Mesodermal cell (in vitro differentiated cells): ENCODE measurements at regions not wholly inside any gene's neighbourhood (a gene's known extent, or its start where the extent isn't known, plus 50 kb on each side); places are given as distances from the start of the nearest gene placed in this dataset.

Source experiments
- H3K27ac ChIP-seq: 2 replicates; pipeline ENCODE4 v1.7.0; 2013; ENCODE audit warnings: mild to moderate bottlenecking, low read depth, low read length, moderate library complexity; ENCODE audit not compliant: severe bottlenecking
- H3K36me3 ChIP-seq: 2 replicates; pipeline ENCODE4 v1.7.1; 2013; ENCODE audit warnings: mild to moderate bottlenecking, low read length, moderate library complexity; ENCODE audit not compliant: control insufficient read depth, insufficient read depth
- H3K4me1 ChIP-seq: one replicate; pipeline ENCODE4 v1.7.1; 2013; ENCODE audit warnings: mild to moderate bottlenecking, low read length; ENCODE audit not compliant: insufficient read depth, control insufficient read depth, poor library complexity, severe bottlenecking
- H3K4me3 ChIP-seq: 2 replicates; pipeline ENCODE4 v1.7.0; 2013; ENCODE audit warnings: low read length, control low read depth, mild to moderate bottlenecking; ENCODE audit not compliant: insufficient read depth, poor library complexity, severe bottlenecking; ENCODE audit errors: extremely low read depth
- H3K9me3 ChIP-seq: 2 replicates; pipeline ENCODE4 v1.7.1; 2013; ENCODE audit warnings: mild to moderate bottlenecking, low read length, moderate library complexity; ENCODE audit not compliant: control insufficient read depth
- WGBS, 2 experiments: methylation state at CpG; one replicate each; pipeline ENCODE4 v1.1.5; 2013; ENCODE audit warnings: missing lambda C conversion rate in 2 of 2; ENCODE audit not compliant: insufficient coverage in 2 of 2; 5-methylcytosine and 5-hydroxymethylcytosine counted together

DNA sequence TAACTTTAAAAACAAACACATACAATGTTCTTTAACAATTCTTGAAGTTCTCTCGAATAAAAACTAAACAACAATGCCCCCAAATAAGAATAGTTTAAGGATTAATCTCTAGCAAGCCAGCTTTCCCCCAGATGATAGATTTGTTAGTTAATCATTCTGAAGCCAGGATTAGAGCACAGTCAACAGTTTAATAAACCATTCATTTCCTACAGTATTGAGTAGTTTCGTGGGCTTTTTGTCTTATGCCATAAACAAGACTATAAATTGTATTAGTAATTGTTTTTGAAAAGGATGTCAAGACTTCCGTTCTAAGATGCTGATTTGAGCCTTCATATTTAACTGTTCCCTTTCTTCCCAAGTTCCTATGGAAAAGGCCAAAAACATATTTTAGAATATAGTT is 136.6 kb downstream of the PIK3R1 start:
- Histone ChIP-seq H3K27ac (no peak overlapping the region), H3K9me3 (no peaks in the 10 kb centered on the region), H3K4me3 (no peak overlapping the region), H3K4me1 (no peaks in the 10 kb centered on the region), H3K36me3 (no peaks in the 10 kb centered on the region)
- WGBS, 2 experiments: no CpG with 5 or more reads among the region's 3 CpGs

DNA sequence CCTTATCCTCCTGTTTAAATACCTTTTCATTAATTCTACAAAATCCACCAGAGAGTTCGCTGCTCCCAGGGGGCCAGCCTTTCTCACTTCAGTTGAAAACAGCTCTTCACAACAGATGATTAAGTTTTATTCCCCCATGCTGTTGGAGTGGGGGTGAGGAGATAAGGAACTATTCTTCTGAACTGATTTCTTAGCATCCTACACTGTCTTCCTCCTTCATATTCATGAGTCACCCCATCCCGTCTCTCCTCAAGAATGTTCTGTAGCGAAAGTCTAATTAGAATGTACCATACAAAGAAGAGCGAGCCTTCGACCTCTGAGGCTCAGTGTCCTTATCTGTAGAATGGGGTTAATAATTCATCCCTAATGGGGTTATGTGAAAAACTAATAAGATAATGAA is 138.0 kb downstream of the PIK3R1 start:
- H3K4me3 ChIP-seq: no peak overlapping the region
- no CpG with 5 or more reads among the region's 5 CpGs for WGBS, 2 experiments

DNA sequence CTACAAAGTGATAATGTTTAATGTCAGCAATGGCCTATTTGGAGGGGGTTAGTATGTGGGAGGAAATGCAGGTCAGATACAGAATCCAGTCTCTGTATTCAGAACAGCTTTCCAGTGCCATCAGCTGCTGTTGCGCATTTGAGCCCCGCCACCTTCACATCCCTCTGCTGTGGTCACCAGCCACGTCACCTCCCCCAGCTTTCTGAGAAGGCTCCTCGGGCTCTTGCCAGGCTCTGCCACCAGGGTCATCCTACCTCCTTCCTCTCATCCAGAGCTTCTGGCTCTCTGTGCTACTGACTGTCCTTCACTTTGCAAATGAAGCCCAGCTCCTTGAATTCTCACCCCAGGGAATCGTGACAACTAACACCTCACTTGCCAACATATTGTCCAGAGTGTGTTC is 138.8 kb downstream of the PIK3R1 start:
- Histone ChIP-seq H3K4me3 (no peak overlapping the region), H3K4me1 (no peaks in the 10 kb centered on the region), H3K36me3 (no peaks in the 10 kb centered on the region), H3K9me3 (no peaks in the 10 kb centered on the region), H3K27ac (no peak overlapping the region)
- 80 to 89% methylated on average over 4 to 5 of the region's 5 CpGs for WGBS, 2 experiments

More for the DNA sequence above, 138.0 kb downstream of the PIK3R1 start:
- Histone ChIP-seq H3K27ac (no peak overlapping the region), H3K36me3 (no peaks in the 10 kb centered on the region), H3K9me3 (no peaks in the 10 kb centered on the region), H3K4me1 (no peaks in the 10 kb centered on the region)

DNA sequence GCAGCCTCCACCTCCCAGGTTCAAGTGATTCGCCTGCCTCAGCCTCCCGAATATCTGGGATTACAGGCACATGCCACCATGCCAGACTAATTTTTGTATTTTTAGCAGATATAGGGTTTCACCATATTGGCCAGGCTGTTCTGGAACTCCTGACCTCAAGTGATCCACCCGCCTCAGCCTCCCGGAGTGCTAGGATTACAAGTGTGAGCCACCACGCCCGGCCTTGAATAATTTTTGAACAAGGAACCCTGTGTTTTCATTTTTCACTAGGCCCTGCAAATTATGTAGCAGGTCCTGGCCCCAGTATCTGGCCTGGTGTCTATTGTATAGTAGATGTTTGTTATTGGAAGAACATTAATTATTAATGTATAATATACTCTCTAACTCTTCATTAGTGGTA is 140.7 kb downstream of the PIK3R1 start:
- H3K9me3 ChIP-seq: no peaks in the 10 kb centered on the region
- H3K36me3 ChIP-seq: no peaks in the 10 kb centered on the region
- no peak overlapping the region for H3K4me3 ChIP-seq
- no peaks in the 10 kb centered on the region for H3K4me1 ChIP-seq
- WGBS, 2 experiments: 93 to 95% methylated on average over 5 to 6 of the region's 6 CpGs
- no peak overlapping the region for H3K27ac ChIP-seq

DNA sequence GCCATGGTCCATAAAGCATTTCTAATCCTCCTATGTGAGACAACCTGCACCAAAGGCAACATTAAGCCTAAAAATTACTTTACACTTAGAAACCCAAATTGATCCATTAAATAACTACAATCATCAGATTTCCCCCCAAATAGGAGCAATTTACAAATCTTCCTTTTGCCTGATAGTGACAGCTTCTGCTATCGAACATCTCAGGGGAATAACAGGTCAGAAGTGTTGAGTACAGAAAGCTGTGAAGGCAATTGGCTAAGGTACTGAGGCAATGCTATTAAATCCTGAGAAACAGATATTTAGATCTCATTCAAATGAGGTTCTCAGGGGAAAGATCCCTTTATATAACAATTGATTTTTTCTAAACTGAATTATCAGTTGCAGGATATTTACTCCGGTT is 141.1 kb downstream of the PIK3R1 start:
- Histone ChIP-seq H3K9me3 (no peaks in the 10 kb centered on the region), H3K4me3 (no peak overlapping the region), H3K36me3 (no peaks in the 10 kb centered on the region), H3K27ac (no peak overlapping the region), H3K4me1 (no peaks in the 10 kb centered on the region)
- 100% methylated on average over 1 of the region's 2 CpGs; no CpG with 5 or more reads in 1 of the 2 experiments for WGBS, 2 experiments

DNA sequence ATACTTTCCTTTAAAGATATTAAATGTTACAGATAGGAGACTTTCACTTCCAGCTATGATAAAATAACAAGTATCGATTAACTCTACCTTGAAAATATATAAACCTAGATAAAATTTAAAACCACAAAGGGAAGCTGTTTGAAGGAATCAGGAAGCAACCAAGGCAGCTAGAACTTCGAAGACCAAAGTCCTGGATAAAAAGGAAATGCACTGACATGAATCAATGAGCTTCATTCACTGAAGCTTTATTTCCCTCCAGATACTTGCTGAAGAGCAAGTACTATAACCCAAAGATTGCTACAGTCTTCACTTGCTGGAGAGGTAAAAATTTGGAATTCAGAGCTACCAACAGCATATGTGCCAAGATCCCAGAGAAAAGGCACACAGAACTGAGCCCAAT is 144.1 kb downstream of the PIK3R1 start:
- Histone ChIP-seq H3K27ac (no peak overlapping the region), H3K9me3 (no peaks in the 10 kb centered on the region), H3K4me1 (no peaks in the 10 kb centered on the region), H3K4me3 (no peak overlapping the region), H3K36me3 (no peaks in the 10 kb centered on the region)
- WGBS, 2 experiments: 100% methylated on average over 1 of the region's 2 CpGs; no CpG with 5 or more reads in 1 of the 2 experiments

DNA sequence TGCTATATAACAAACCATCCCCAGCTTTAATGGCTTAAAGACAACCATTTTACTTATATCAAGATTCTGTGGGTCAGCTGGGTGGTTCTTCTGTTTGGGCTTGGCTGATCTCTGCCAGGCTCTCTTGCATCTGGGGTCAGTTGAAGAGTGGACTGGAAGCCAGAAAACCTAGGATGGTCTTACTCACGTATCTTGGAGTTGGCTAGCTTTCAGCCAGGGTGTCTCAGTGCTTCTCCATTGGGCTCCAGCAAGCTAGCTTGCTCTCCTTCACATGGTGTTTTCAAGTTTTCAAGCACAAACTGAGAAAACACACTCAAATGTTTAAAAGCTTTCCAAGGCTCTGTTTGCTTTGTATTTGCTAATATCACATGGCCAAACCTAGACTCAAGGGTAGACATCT is 146.8 kb downstream of the PIK3R1 start:
- no peak overlapping the region for H3K4me3 ChIP-seq
- 89 to 100% methylated on average over 1 of the region's 1 CpG for WGBS, 2 experiments
- no peaks in the 10 kb centered on the region for H3K4me1 ChIP-seq
- no peak overlapping the region for H3K27ac ChIP-seq
- H3K36me3 ChIP-seq: no peaks in the 10 kb centered on the region
- no peaks in the 10 kb centered on the region for H3K9me3 ChIP-seq

DNA sequence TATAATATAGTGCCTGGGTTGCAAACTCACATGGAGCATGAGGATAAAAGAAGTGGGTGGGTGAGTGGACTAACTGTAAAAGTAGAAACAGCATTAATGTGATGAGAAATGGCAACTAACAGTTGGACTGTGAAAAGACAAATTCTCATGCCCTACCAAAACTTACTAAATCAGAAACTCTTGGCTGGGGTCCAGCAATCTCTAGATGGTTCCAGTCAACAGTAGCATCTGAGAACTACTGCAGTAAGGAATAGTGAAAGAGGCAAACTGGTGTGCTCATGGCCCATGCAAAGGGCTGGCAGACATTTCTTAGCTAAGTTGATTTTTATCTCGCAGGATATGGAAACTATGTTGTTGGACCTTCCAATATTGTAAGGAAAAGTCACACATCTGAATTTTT is 150.3 kb downstream of the PIK3R1 start:
- WGBS, 2 experiments: no CpG with 5 or more reads among the region's 1 CpG
- no peak overlapping the region for H3K27ac ChIP-seq
- H3K4me1 ChIP-seq: no peaks in the 10 kb centered on the region

DNA sequence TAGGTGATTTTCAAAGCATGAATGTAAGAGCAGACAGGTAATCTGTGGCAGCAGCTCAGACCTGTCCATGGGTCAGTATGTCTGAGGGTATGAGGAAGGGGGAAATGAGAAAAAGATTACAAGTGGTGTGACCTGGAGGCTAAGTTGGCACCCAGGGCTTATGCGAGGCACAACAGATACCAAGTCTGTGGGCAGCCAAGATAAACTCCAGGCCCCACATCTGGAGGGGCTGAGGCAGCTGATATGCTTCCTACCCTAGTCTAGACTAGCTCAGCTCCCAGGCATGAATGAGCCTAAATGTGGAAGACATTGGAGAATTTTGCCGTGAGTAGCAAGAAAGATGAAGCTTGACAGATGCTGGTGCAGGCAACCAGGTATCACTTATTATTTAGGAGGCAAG is 151.7 kb downstream of the PIK3R1 start:
- Histone ChIP-seq H3K27ac (no peak overlapping the region), H3K4me1 (no peaks in the 10 kb centered on the region), H3K4me3 (no peak overlapping the region), H3K36me3 (no peaks in the 10 kb centered on the region), H3K9me3 (no peaks in the 10 kb centered on the region)
- 100% methylated on average over 1 to 2 of the region's 2 CpGs for WGBS, 2 experiments

More for the DNA sequence above, 150.3 kb downstream of the PIK3R1 start:
- no peak overlapping the region for H3K4me3 ChIP-seq
- no peaks in the 10 kb centered on the region for H3K9me3 ChIP-seq
- no peaks in the 10 kb centered on the region for H3K36me3 ChIP-seq

DNA sequence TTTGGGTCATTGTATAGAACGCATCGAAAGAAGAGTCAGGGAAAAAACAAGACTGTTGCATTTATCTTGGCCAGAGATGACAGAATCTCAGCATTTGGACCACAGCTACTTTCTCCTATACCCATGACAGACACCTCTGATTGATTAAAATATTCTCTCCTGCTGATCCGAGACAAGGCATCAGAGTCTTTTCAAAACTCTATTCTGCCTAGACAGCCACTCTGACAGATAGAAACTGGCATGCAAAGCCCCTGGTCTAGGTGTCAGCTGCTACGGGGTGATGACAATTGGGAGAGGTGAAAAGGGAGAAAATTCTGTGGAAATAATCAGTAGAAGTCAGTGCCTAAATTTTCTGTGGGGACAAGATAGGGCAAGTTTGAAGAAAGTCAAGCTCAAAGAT is 152.2 kb downstream of the PIK3R1 start:
- Histone ChIP-seq H3K4me1 (no peaks in the 10 kb centered on the region), H3K4me3 (no peak overlapping the region), H3K36me3 (no peaks in the 10 kb centered on the region), H3K27ac (no peak overlapping the region), H3K9me3 (no peaks in the 10 kb centered on the region)
- WGBS, 2 experiments: 82 to 100% methylated on average over 1 to 3 of the region's 4 CpGs

DNA sequence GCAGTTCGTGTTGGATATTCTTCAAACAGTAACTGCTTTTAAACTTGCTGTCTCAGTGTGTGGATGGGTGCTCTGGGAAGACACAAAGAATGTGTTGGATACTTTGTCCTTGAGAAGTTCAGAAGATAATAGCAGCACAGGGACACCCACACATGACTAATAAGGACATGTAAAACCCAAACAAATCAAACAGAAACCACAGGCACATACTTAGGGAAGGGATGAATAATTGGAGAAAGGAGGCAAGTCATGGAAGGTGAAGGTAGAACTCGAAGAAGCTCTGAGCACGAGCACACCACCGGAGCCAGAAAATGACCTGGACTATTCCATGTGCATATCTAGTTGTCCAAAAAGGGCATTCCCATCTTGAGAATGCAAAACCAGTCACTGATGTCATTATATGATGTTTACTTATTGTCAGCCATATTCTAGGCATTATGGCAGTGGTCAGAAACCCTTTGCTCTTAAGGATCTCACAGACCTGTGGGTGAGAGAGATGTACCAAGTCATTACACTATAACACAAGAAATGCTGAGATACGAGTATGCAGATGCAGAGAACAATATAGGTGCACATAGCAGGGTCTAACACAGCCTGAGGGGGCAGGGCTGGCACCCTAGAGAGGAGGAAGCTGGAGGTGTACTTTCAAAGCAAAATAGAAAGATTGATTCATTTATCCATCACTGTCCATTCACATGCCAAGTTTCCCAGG is 152.9 kb downstream of the PIK3R1 start:
- Histone ChIP-seq H3K9me3 (peaks cover 4% of the 10 kb centered on the region), H3K4me3 (no peak overlapping the region), H3K27ac (no peak overlapping the region), H3K36me3 (no peaks in the 10 kb centered on the region), H3K4me1 (no peaks in the 10 kb centered on the region)
- WGBS, 2 experiments: 77% methylated on average over 4 of the region's 5 CpGs; no CpG with 5 or more reads in 1 of the 2 experiments
